GM19438 (cell line): ENCODE measurements at regions not wholly inside any gene's neighbourhood (a gene's known extent, or its start where the extent isn't known, plus 50 kb on each side); places are given as distances from the start of the nearest gene placed in this dataset.

Source experiments
- ATAC-seq: cut with Tn5 transposase; IDR thresholded peaks from one replicate; pipeline ENCODE4 v1.9.1; 2021; ENCODE audit warnings: low read depth; ENCODE audit not compliant: unreplicated experiment

- no peak for ATAC-seq
These were observed 191.7 kb downstream of the LY86 start for GRCh38 chr6:6780231-6780630.

GRCh38 chr6:6781172-6781872, 192.8 kb downstream of the LY86 start:
- ATAC-seq: no peak

DNA sequence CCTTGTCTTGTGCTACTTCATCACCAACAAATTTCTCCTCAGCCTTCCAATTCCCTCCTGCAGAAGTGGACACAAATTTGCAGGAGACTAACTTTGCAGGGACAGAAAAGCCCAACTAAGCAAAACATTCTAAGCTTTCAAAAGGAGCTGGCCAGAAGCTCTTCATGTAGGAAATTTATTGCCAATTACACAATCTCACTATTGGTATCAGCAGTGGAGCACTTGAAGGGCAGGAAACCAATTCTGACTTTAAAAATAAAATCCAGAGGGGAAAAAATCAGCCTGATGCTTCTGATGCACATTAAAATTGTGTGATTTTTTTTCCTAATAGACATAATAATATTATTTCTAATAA, 193.3 kb downstream of the LY86 start:
- ATAC-seq: no peak

GRCh38 chr6:6783721-6784120, 195.2 kb downstream of the LY86 start:
- ATAC-seq: no peak

- ATAC-seq: no peak
These were observed 196.1 kb downstream of the LY86 start for GRCh38 chr6:6784514-6785162.

DNA sequence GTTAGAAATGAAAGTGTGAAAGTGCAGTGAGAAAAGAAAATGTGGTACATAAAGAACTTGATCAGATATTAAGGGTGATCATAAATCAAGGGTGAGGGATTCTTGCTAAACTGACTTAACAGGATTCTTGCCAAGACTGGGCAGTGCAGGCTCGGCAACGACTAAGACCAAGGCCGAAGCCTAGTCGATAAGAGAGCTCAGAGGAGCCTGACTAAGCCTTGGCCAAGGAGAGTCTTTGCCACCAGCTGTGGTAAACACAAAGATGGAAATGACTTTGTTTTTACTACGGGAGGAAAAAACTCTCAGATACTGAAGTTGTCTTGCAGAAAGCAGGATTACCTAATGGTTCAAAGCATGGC, 196.6 kb downstream of the LY86 start:
- no peak for ATAC-seq

DNA sequence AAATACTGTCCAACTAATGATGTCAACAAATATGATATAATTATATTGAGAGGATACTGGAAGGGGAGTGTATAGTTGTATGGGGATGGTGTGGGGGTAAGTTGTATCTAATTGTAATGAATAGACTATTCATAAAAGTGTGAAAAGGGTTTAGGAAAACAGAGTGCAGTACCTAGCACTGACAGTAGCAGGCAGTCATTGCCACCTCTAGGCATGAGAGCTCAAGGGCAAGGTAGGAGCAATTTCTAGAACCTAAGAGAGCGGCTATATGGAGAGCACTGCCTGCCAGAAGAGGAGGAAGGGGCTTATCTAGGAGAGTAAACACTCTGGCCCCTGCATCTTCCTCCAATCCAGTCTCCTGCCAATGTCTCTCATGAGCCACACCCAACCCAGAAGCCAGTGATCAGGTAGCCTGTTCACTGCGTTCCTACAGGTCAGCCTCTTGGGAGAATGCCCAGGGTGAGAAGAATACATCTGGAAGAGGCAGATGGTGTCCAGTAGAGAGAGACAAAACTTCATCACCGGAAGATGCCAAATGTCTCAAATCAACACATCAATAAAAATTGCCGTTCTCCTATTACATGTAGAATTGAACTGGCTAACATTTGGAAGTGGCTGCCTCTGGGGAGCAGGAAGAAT, 200.0 kb downstream of the LY86 start:
- no peak for ATAC-seq

DNA sequence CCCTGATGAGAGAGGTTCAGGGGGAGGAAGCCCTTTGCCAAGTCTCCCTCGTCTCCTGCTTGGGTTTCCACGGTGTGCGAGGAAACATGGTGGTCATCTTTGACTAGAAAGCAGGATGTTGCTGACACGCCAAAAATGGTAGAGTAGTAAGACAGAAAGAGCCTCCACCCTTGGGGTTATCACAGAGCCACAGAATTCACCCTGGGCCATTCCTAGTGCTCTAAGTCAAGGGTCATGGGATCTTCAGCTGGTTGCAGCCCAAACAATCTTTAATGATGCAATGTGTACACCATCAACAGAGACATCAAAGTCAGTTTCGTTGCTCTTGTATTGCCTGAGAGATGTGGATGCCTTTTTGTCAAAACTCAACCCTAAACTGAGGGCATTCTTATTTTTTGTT, 201.9 kb downstream of the LY86 start:
- no peak for ATAC-seq

DNA sequence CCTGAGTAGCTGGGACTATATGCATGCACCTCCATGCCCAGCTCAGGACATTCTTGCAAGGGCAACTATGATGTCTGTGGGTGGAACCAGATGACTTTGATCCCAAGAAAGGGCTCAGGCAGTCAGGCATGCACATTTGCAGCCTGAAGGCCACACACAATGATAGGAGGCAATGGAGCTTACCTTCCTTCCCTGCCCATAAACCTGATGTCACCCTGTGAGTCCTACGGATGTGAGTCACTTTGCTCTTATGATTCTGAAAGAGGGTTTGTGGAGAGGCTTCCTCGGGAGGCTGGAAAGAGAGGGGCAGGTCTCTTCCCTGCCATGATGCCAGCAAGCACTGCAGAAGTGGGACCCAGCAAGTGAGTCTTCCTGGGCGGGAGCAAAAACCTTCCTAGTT, 202.4 kb downstream of the LY86 start:
- no peak for ATAC-seq

- ATAC-seq: no peak
These were observed 205.1 kb downstream of the LY86 start for GRCh38 chr6:6793388-6794250.

DNA sequence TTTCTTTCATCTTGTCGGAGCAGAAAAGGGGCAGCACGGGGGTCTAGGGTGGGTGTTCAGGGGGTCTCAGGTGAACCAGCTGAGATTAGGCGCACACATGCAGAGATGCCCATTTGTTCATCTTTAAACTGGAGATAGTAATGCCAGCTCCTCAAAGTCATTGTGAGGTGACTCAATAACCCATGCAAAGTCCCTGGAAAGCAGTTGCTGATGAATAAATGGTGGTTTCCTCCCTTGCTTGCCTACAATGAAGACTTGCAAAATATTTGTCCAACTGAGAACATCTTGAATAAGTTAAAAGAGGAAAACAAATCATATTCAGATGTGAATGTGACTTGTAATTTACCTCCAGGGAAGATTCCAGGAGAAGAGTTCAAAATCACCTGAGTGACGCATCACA, 206.9 kb downstream of the LY86 start:
- no peak for ATAC-seq

DNA sequence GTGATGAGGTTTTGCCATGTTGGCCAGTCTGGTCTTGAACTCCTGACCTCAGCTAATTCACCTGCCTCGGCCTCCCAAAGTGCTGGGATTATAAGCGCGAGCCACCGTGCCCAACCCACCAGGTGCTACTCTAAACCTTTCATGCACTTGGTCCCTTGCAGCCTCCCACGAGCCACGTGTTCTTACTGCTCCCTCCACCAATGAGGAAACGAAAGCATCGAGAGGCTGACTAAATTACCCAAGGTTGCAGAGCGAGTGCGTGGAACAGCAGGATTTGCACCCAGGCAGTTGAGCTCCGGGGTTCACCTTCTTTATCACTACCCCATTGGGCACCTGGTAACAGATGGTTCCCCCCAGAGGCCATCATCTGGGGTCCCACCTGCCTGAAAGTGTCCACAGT, 208.3 kb downstream of the LY86 start:
- no peak for ATAC-seq

DNA sequence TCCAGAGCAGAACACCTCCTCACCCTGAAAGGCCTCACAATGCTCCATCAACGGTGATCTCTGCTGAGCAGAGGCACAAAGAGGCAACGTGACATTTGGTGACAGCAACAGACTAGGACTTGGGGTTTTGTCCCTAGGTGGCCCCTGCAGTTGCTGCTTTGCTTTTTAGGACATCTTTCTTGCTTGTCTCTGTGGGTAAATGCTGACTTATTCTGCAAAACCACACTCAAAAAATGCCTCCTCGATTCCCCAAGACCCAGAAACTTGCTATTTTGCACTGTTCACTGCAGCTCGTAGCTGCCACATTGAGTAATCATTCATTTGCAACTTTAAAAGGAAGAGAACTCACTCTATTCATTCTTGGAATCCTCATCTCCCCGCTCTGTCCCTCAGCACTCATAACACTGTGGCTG, 209.9 kb downstream of the LY86 start:
- no peak for ATAC-seq

GRCh38 chr6:6801005-6801335, 212.4 kb downstream of the LY86 start:
- ATAC-seq: no peak

DNA sequence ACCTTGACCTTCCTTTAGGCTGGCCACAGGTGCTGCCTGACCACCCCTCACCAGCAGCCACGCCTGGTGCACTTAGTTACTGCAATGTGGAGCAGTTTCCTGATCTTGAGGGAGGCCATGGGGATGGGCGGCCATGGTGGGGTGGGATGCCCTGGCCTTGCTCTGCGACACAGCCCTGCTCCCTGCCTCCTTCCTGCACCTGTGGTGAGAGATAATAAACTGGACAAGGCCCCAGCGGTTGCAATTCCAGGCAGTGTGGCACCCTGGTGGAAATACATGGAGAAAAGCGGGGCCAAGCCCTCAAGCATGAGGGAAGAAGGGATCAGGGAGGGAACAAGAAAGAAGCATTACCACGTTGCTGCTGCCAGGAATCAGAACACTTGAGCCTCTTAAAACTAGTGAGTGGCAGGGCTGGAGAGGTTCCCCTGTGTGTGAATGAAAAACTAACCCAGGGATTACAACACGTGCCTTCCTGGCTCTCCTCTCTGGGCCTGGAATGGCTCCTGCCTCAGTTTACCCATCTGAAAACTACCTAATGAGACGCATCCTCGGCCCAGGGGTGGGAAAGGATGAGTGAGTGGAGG, 213.2 kb downstream of the LY86 start:
- no peak for ATAC-seq

DNA sequence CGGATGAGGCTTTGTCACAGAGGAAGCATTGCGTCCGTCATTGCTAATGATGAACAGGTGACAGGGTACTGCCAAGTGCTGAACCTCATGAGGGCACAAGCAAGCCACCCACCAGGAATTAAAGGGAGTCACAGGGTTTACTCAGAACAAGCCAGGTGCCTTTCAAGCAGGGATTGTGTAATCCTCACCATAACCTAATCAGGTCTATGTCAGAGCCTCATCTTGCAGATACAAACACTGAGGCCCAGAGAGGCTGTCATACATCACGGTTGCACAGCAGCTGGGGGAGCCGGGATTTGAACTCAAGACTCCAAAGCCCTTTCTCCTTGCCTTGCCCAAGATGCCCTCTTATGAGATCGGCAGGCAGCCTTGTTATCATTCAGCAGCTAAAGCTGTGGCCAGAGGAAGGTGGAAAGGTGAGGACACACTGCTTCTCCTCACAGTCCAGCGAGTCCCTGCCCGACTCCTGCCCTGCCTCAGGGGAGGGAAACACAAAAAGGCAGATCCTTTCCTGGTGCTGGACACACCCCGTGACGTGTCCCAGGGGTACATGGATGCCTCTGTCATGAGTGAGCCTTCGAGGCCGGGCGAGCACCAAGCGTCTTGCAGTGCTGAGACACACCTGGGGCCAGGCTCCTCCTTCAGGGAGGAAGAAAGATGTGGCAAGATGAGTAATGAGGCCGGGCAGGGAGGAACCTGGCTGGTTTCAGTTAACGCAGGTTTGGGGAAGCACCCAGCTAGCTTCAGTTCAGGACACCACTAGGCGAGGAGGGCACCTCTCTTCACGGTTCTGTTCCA, 214.9 kb downstream of the LY86 start:
- peak; percentile 79 for ATAC-seq

GRCh38 chr6:6804843-6805615, 216.5 kb downstream of the LY86 start:
- ATAC-seq: no peak

GRCh38 chr6:6806844-6807518, 218.5 kb downstream of the LY86 start:
- ATAC-seq: no peak

DNA sequence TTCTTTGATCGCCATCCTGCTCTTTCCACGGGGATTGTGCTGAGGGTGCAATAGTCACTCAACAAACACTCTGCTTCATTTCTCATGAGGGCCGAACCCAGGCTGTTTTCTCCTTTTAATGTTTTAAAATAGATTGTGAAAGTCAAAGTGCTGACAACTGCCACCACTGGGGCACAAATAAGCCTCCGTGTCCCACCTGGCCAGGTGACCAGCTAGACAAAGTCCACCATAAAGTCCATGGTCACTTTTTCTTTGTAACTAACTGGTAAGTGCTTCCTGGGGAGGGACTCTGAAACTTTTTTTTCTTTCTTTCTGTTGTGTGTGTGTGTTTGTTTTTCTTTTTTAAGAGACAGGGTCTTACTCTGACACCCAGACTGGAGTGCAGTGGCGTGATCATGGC, 219.8 kb downstream of the LY86 start:
- no peak for ATAC-seq
